GM18868 (cell line): ENCODE measurements at regions not wholly inside any gene's neighbourhood (a gene's known extent, or its start where the extent isn't known, plus 50 kb on each side); places are given as distances from the start of the nearest gene placed in this dataset.
"Not testable (repeated sequence)": the region's sequence is repeated elsewhere in the genome, so short reads cannot be mapped to it uniquely, and the experiment has no call there.

ENCODE experiments used
- ATAC-seq: cut with Tn5 transposase; IDR thresholded peaks from one replicate; pipeline ENCODE4 v1.9.1; 2021; ENCODE audit warnings: mild to moderate bottlenecking, moderate library complexity; ENCODE audit not compliant: unreplicated experiment

- no peak for ATAC-seq
Measured at GRCh38 chr7:106563466-106564150, 97.3 kb downstream of the CCDC71L start.

- no peak for ATAC-seq
Measured at GRCh38 chr7:106562711-106563366, 98.1 kb downstream of the CCDC71L start.

- ATAC-seq: no peak
Measured at GRCh38 chr7:106561666-106562411, 99.1 kb downstream of the CCDC71L start.

- no peak for ATAC-seq
Measured at GRCh38 chr7:106561151-106561550, 99.8 kb downstream of the CCDC71L start.

- ATAC-seq: no peak
Measured at GRCh38 chr7:106560482-106560881, 100.5 kb downstream of the CCDC71L start.

GRCh38 chr7:106556244-106556643 lies 104.7 kb downstream of the CCDC71L start:
- not testable (repeated sequence) for ATAC-seq

GRCh38 chr7:106554623-106555022 lies 106.3 kb downstream of the CCDC71L start:
- not testable (repeated sequence) for ATAC-seq

- ATAC-seq: no peak
Measured at GRCh38 chr7:106553446-106553836, 107.5 kb downstream of the CCDC71L start.

GRCh38 chr7:106552645-106553445 lies 108.1 kb downstream of the CCDC71L start:
- ATAC-seq: peak; percentile 98

GRCh38 chr7:106551936-106552335 lies 109.0 kb downstream of the CCDC71L start:
- ATAC-seq: no peak

- ATAC-seq: no peak
Measured at GRCh38 chr7:106548491-106548890, 112.5 kb downstream of the CCDC71L start.

- ATAC-seq: no peak
Measured at GRCh38 chr7:106545275-106545674, 115.7 kb downstream of the CCDC71L start.

GRCh38 chr7:106543221-106543757 lies 117.7 kb downstream of the CCDC71L start:
- no peak for ATAC-seq

- peak; percentile 89 for ATAC-seq
Measured at GRCh38 chr7:106542550-106543220, 118.3 kb downstream of the CCDC71L start.

- no peak for ATAC-seq
Measured at GRCh38 chr7:106538638-106539037, 122.3 kb downstream of the CCDC71L start.

GRCh38 chr7:106537119-106537518 lies 123.8 kb downstream of the CCDC71L start:
- no peak for ATAC-seq

- no peak for ATAC-seq
Measured at GRCh38 chr7:106536079-106536478, 124.9 kb downstream of the CCDC71L start.

GRCh38 chr7:106535234-106535932 lies 125.6 kb downstream of the CCDC71L start:
- no peak for ATAC-seq

- ATAC-seq: no peak
Measured at GRCh38 chr7:106534271-106534846, 126.6 kb downstream of the CCDC71L start.
